Breast epithelium (tissue), 4 donors: ENCODE measurements at regions not wholly inside any gene's neighbourhood (a gene's known extent, or its start where the extent isn't known, plus 50 kb on each side); places are given as distances from the start of the nearest gene placed in this dataset.

Experiments used
- DNase-seq, 2 donors: peaks; one replicate each; pipeline ENCODE4 v3.0.0-alpha.2; 2019; ENCODE audit warnings: low spot score in 2 of 2
- H3K27ac ChIP-seq, 2 donors: fragments of 200-600 bp; sonication (generic) in 1 of 2; one replicate each; pipeline ENCODE4 v1.5.1; 2016 to 2019; ENCODE audit warnings: mild to moderate bottlenecking in 1 of 2
- H3K27me3 ChIP-seq, 2 donors: fragments of 200-600 bp; sonication (generic) in 1 of 2; one replicate each; pipeline versions ENCODE4 v1.5.1 to v1.6.0; 2017 to 2019; ENCODE audit warnings: control low read depth in 1 of 2, mild to moderate bottlenecking in 1 of 2
- H3K36me3 ChIP-seq: fragments of 200-600 bp; one replicate; pipeline ENCODE4 v1.5.1; 2019
- H3K4me1 ChIP-seq, 2 donors: fragments of 200-600 bp; sonication (generic); one replicate each; pipeline ENCODE4 v1.5.1; 2016 to 2019; ENCODE audit warnings: control low read depth in 1 of 2
- H3K4me3 ChIP-seq, 3 donors: fragments of 200-600 bp; sonication (generic); 1 replicate in 2 of 3; 2 replicates in 1 of 3; pipeline ENCODE4 v1.5.1; 2016 to 2019; ENCODE audit warnings: mild to moderate bottlenecking in 3 of 3, moderate library complexity in 2 of 3
- H3K9me3 ChIP-seq, 2 donors: fragments of 200-600 bp; sonication (generic) in 1 of 2; one replicate each; pipeline ENCODE4 v1.5.1; 2016 to 2019; ENCODE audit warnings: control low read depth in 1 of 2
- POLR2A ChIP-seq: fragments of 450-650 bp; IDR thresholded peaks from one replicate; pipeline ENCODE4 v1.6.1; 2016; ENCODE audit warnings: antibody characterized with exemption, mild to moderate bottlenecking, moderate library complexity
- POLR2AphosphoS5 ChIP-seq, 3 donors: sonication (generic); formaldehyde crosslinking; IDR thresholded peaks; one replicate each; pipeline ENCODE4 v1.6.1; 2017; ENCODE audit warnings: antibody characterized with exemption in 3 of 3
- intact Hi-C: fragments of 100-400 bp; cut with DNase I; formaldehyde crosslinking; loops from one replicate; pipeline ENCODE4 v1.15.1; 2023; ENCODE audit warnings: low total_unique reads
- TF ChIP-seq, protein P1 (sequence below), 3 donors: fragments of 450-650 bp; IDR thresholded peaks; one replicate each; pipeline ENCODE4 v1.5.1; 2016 to 2017; ENCODE audit warnings: antibody characterized with exemption in 3 of 3, mild to moderate bottlenecking in 3 of 3, moderate library complexity in 3 of 3

DNA sequence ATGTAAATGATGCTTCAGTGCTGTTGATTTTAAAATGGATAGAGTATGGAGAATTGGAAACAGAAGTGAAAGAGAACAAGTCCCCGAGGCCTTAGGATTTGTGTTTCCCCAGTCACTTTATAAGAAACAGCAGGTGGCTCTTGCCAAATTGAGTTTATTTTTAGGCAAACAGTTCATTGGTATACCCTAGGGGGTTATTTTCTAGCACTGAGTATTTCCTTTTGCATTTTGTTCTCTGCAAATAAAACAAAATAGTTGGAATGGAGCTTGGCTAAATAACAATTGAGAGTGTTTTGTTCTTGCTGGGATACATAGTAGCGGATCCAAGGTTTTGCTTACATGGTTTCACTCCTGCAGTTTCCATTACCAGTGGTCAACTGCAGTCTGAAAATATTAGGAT, 591.1 kb upstream of the C16orf82 start:
- Histone ChIP-seq H3K27ac (no peak overlapping the region), H3K9me3 (peaks cover 3 to 12% of the 10 kb centered on the region in 2 donors), H3K4me3 (no peak overlapping the region), H3K36me3 (no peaks in the 10 kb centered on the region), H3K4me1 (no peaks in the 10 kb centered on the region), H3K27me3 (no peaks in the 10 kb centered on the region)
- DNase-seq: no peak
- TF ChIP-seq POLR2AphosphoS5 (IDR thresholded peaks at IDR 0.05) (no peak), POLR2A (no peak)
- TF ChIP-seq, protein P1, sequence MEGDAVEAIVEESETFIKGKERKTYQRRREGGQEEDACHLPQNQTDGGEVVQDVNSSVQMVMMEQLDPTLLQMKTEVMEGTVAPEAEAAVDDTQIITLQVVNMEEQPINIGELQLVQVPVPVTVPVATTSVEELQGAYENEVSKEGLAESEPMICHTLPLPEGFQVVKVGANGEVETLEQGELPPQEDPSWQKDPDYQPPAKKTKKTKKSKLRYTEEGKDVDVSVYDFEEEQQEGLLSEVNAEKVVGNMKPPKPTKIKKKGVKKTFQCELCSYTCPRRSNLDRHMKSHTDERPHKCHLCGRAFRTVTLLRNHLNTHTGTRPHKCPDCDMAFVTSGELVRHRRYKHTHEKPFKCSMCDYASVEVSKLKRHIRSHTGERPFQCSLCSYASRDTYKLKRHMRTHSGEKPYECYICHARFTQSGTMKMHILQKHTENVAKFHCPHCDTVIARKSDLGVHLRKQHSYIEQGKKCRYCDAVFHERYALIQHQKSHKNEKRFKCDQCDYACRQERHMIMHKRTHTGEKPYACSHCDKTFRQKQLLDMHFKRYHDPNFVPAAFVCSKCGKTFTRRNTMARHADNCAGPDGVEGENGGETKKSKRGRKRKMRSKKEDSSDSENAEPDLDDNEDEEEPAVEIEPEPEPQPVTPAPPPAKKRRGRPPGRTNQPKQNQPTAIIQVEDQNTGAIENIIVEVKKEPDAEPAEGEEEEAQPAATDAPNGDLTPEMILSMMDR (IDR thresholded peaks at IDR 0.05): no peak
- intact Hi-C loops: no loop called here

DNA sequence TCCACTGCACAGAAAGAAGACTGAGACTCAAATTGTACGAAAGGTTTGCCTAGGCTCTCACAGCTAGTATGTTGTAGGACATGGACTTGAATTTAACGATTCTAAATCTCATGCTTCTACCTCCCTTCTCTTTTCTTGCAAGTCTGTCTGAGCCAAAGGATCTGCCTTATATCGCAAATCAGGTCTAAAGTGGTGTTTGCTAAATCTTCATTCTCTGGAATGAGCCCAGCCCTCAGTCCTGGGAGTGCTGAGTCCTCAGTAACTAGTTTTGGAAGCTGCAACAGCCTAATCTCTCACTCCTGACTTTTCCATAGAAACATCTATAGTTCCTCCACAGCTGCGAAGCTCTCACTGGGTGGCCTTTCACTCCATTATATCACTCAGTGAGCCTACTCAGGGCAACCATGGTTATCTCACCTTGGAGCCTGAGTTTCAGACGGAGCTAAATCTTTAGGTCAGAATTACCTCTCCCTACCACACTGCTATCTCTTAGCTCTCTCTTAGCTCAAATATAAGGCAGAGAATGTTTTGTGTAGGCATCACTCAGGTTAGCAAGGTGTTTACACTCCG, 575.5 kb upstream of the C16orf82 start:
- no peak for DNase-seq
- H3K4me1 ChIP-seq: no peaks in the 10 kb centered on the region
- H3K4me3 ChIP-seq: no peak overlapping the region
- H3K36me3 ChIP-seq: no peaks in the 10 kb centered on the region
- TF ChIP-seq POLR2A (no peak), POLR2AphosphoS5 (IDR thresholded peaks at IDR 0.05) (no peak)
- intact Hi-C loops: no loop called here
- no peaks in the 10 kb centered on the region for H3K9me3 ChIP-seq
- H3K27me3 ChIP-seq: no peaks in the 10 kb centered on the region
- no peak overlapping the region for H3K27ac ChIP-seq

DNA sequence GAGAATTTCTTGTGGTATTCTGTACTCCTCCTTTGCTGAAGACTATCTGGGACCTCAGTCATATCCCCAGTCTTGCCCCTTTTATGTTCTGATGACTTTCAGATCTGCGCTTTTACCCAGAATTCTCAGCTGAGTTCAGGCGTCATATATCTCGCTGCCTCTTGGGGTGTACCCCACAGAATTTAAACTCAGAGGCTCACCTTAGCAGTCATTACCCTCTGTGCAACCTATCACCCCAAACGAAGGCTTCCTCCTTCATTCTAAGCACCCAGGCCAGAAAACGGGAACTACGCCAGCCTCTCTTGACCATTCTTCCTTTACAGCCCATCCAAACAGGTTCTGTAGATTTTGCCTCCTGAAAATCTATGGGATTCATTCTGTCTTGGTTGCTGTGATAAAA, 574.8 kb upstream of the C16orf82 start:
- H3K4me3 ChIP-seq: no peak overlapping the region
- H3K4me1 ChIP-seq: no peaks in the 10 kb centered on the region
- intact Hi-C loops: no loop called here
- H3K27me3 ChIP-seq: no peaks in the 10 kb centered on the region
- DNase-seq: no peak
- no peak overlapping the region for H3K27ac ChIP-seq
- no peaks in the 10 kb centered on the region for H3K9me3 ChIP-seq
- H3K36me3 ChIP-seq: no peaks in the 10 kb centered on the region
- TF ChIP-seq, protein P1 (IDR thresholded peaks at IDR 0.05): no peak
- TF ChIP-seq POLR2A (no peak), POLR2AphosphoS5 (IDR thresholded peaks at IDR 0.05) (no peak)

DNA sequence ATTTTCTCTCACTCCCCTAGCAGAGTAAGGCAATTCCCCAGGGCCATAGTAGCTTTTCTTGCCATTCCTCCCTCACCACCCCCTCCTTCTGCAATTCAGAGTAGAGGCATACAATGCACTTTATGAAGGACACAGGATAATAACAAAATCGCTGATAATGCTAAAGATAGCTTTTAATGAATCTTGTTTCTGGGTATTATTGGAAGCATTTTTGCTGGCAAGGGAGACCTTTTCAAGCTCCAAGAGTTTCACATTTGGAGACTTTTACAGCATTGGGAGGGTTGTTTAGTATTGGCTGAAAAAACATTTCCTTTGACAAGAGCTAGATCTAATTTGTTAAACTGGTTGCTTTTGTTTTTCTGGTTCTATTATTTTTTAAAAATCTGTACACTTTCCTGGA, 573.0 kb upstream of the C16orf82 start:
- no peak overlapping the region for H3K4me3 ChIP-seq
- no peaks in the 10 kb centered on the region for H3K27me3 ChIP-seq
- intact Hi-C loops: no loop called here
- H3K4me1 ChIP-seq: no peaks in the 10 kb centered on the region
- no peaks in the 10 kb centered on the region for H3K9me3 ChIP-seq
- DNase-seq: no peak
- TF ChIP-seq POLR2A (no peak), POLR2AphosphoS5 (IDR thresholded peaks at IDR 0.05) (no peak)
- TF ChIP-seq, protein P1 (IDR thresholded peaks at IDR 0.05): no peak
- H3K27ac ChIP-seq: no peak overlapping the region
- no peaks in the 10 kb centered on the region for H3K36me3 ChIP-seq

DNA sequence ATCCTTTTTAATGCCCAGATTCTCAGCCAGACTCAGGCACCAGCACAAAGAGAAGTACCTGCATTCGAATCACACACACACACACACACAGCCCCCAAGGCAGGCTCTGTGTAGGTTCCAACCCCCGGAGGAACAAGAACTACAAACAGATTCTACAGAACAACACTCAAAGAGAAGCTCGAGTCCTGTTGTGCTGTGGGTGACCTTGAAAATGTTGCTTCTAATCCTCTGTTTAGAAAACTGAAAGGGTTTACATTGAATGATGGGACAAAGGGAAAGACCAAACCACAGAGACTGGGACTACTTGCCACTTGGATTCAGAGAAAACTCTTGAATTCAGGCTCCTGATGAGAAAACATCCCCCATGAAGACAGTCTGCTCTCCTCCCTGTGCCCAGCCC, 568.8 kb upstream of the C16orf82 start:
- H3K36me3 ChIP-seq: no peaks in the 10 kb centered on the region
- TF ChIP-seq POLR2AphosphoS5 (IDR thresholded peaks at IDR 0.05) (no peak), POLR2A (no peak)
- TF ChIP-seq, protein P1 (IDR thresholded peaks at IDR 0.05): no peak
- intact Hi-C loops: no loop called here
- H3K4me1 ChIP-seq: no peaks in the 10 kb centered on the region
- H3K27ac ChIP-seq: no peak overlapping the region
- DNase-seq: no peak
- H3K4me3 ChIP-seq: no peak overlapping the region
- no peaks in the 10 kb centered on the region for H3K27me3 ChIP-seq
- no peaks in the 10 kb centered on the region for H3K9me3 ChIP-seq

DNA sequence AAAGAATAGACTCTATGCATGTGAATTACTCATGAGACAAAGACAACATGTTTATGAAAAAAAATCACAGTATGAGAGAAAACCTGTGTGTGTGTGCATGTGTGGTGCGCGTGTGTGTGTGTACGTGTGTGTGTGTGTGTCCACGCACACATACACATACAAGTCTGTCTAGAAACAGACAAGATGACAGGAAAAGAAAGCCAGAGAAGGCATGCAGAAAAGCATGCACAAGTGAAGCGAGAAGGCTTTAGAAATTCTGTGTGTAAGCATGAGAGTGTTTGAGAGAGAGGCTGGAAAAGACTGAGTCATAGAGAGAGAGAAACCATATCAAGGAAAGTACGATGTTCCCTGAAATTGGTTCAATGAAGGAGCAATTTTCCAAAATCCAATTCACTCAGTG, 566.4 kb upstream of the C16orf82 start:
- TF ChIP-seq, protein P1 (IDR thresholded peaks at IDR 0.05): no peak
- TF ChIP-seq POLR2A (no peak), POLR2AphosphoS5 (IDR thresholded peaks at IDR 0.05) (no peak)
- H3K36me3 ChIP-seq: no peaks in the 10 kb centered on the region
- no peaks in the 10 kb centered on the region for H3K4me1 ChIP-seq
- intact Hi-C loops: no loop called here
- H3K27me3 ChIP-seq: no peaks in the 10 kb centered on the region
- H3K4me3 ChIP-seq: no peak overlapping the region
- H3K27ac ChIP-seq: no peak overlapping the region
- H3K9me3 ChIP-seq: no peaks in the 10 kb centered on the region
- DNase-seq: no peak
